Activated B cell treated with CpG ODN at 0.5 μM for 24 hours (primary cell): ENCODE measurements at regions not wholly inside any gene's neighbourhood (a gene's known extent, or its start where the extent isn't known, plus 50 kb on each side); places are given as distances from the start of the nearest gene placed in this dataset.

Source experiments
- ATAC-seq: fragments of 200-7000 bp; cut with Tn5 transposase; one replicate; pipeline ENCODE4 v1.10.0; 2021; ENCODE audit warnings: low read depth, mild to moderate bottlenecking, moderate library complexity
- CTCF ChIA-PET: fragments of 350-600 bp; sonication (Branson Sonifier 250); formaldehyde crosslinking; loops from one replicate; lab custom pipeline; 2021; ENCODE audit warnings: antibody characterized with exemption; lab: Charles Lee
- POLR2A ChIA-PET: fragments of 350-600 bp; sonication (Branson Sonifier 250); formaldehyde crosslinking; loops from one replicate; lab custom pipeline; 2021; ENCODE audit warnings: antibody characterized with exemption; lab: Charles Lee
- DNase-seq: peaks from one replicate; pipeline ENCODE4 v3.0.0; 2022
- H3K27ac Mint-ChIP-seq: one replicate; pipeline ENCODE4 v1.8.0; 2020; ENCODE audit warnings: mixed read lengths
- H3K27me3 Mint-ChIP-seq: one replicate; pipeline ENCODE4 v1.8.0; 2021; ENCODE audit warnings: mixed read lengths
- H3K36me3 Mint-ChIP-seq: one replicate; pipeline ENCODE4 v1.8.0; 2021; ENCODE audit warnings: low read depth, mixed read lengths
- H3K4me1 Mint-ChIP-seq: one replicate; pipeline ENCODE4 v1.8.0; 2021; ENCODE audit warnings: mixed read lengths
- H3K4me3 Mint-ChIP-seq: one replicate; pipeline ENCODE4 v1.8.0; 2020; ENCODE audit warnings: mild to moderate bottlenecking, mixed read lengths
- H3K9me3 Mint-ChIP-seq: one replicate; pipeline ENCODE4 v1.8.0; 2020; ENCODE audit warnings: mixed read lengths
- CTCF ChIP-seq: fragments of 200-600 bp; IDR thresholded peaks from one replicate; pipeline ENCODE4 v1.8.0; 2022; ENCODE audit warnings: antibody characterized with exemption, mild to moderate bottlenecking
- intact Hi-C: fragments of 100-400 bp; cut with micrococcal nuclease; formaldehyde crosslinking; loops from one replicate; pipeline ENCODE4 v1.15.1; 2024

GRCh38 chr13:33433316-33433715 lies 147.8 kb upstream of the STARD13 start:
- no peak for DNase-seq
- ATAC-seq = no peak
- Mint-ChIP-seq H3K27ac (no peak overlapping the region), H3K27me3 (peaks cover 4% of the 10 kb centered on the region), H3K9me3 (peaks cover 6% of the 10 kb centered on the region), H3K4me1 (no peaks in the 10 kb centered on the region), H3K4me3 (no peak overlapping the region), H3K36me3 (no peaks in the 10 kb centered on the region)
- intact Hi-C loops = no loop called here
- CTCF ChIA-PET = no interaction called here
- no peak for TF ChIP-seq CTCF
- POLR2A ChIA-PET = no interaction called here

- POLR2A ChIA-PET = no interaction called here
Observed at GRCh38 chr13:33434676-33435075, 149.1 kb upstream of the STARD13 start.

DNA sequence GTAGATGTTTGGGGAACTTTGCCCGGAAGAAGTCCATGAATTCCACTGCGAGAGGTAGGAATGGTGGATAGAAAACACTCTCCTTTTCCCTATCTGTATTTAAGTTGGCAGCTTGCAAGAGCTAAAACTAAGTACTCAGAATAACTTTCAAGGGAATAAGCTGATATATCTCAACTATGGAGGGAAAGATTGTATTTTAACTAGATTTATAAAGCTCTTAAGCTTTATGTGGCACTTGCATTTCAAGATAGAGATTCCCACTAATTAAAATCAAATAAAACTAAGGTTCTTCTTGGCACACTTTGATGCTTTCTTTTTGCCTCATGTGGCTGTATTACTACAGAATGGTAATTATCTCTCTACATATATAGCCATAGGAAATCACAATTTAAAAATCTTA lies 149.7 kb upstream of the STARD13 start:
- ChIA-PET CTCF (no interaction called here), POLR2A (no interaction called here)
- ATAC-seq = no peak
- Mint-ChIP-seq H3K4me1 (no peaks in the 10 kb centered on the region), H3K36me3 (no peaks in the 10 kb centered on the region), H3K27ac (no peak overlapping the region), H3K4me3 (no peak overlapping the region), H3K9me3 (no peaks in the 10 kb centered on the region), H3K27me3 (peaks cover 2% of the 10 kb centered on the region)
- no peak for TF ChIP-seq CTCF
- intact Hi-C loops = no loop called here
- DNase-seq = no peak

More at GRCh38 chr13:33434676-33435075, 149.1 kb upstream of the STARD13 start:
- intact Hi-C loops = no loop called here
- Mint-ChIP-seq H3K27me3 (peaks cover 2% of the 10 kb centered on the region), H3K36me3 (no peaks in the 10 kb centered on the region), H3K4me3 (no peak overlapping the region), H3K4me1 (no peaks in the 10 kb centered on the region), H3K27ac (no peak overlapping the region), H3K9me3 (no peaks in the 10 kb centered on the region)
- ATAC-seq (no peak), DNase-seq (no peak)
- no peak for TF ChIP-seq CTCF
- CTCF ChIA-PET = no interaction called here

- intact Hi-C loops = no loop called here
- POLR2A ChIA-PET = no interaction called here
- DNase-seq (no peak), ATAC-seq (no peak)
- no peak overlapping the region for H3K4me3 Mint-ChIP-seq
- peaks cover 7% of the 10 kb centered on the region for H3K27me3 Mint-ChIP-seq
- CTCF ChIA-PET = no interaction called here
- no peaks in the 10 kb centered on the region for H3K9me3 Mint-ChIP-seq
- no peaks in the 10 kb centered on the region for H3K36me3 Mint-ChIP-seq
- no peak overlapping the region for H3K27ac Mint-ChIP-seq
- TF ChIP-seq CTCF = no peak
- H3K4me1 Mint-ChIP-seq = no peaks in the 10 kb centered on the region
Observed at GRCh38 chr13:33438918-33439317, 153.4 kb upstream of the STARD13 start.

DNA sequence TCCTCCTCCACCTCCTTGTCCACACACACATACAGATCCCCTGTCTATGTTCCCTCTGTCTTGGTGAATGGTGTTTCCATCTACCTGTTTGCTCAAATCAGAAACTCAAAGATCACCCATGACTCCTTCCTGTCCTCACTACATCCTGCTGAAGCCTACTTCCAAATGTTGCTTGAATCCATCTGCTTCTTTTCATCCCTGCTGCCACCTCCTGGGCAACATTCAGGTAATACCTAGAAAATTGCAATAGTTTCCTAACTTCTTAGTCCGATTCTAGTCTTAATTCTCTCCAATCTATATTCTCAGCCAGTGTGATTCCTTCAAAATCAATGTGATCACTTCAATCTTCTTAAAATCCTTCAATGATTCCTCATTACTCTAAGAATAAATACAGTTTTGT lies 155.5 kb upstream of the STARD13 start:
- H3K4me3 Mint-ChIP-seq = no peak overlapping the region
- no peak for TF ChIP-seq CTCF
- H3K9me3 Mint-ChIP-seq = no peaks in the 10 kb centered on the region
- intact Hi-C loops = no loop called here
- ATAC-seq (no peak), DNase-seq (no peak)
- peaks cover 5% of the 10 kb centered on the region for H3K27me3 Mint-ChIP-seq
- no peaks in the 10 kb centered on the region for H3K4me1 Mint-ChIP-seq
- CTCF ChIA-PET = no interaction called here
- POLR2A ChIA-PET = no interaction called here
- H3K27ac Mint-ChIP-seq = no peak overlapping the region
- no peaks in the 10 kb centered on the region for H3K36me3 Mint-ChIP-seq
